ENCODE measurements at regions not wholly inside any gene's neighbourhood (a gene's known extent, or its start where the extent isn't known, plus 50 kb on each side); places are given as distances from the start of the nearest gene placed in this dataset.

DNA sequence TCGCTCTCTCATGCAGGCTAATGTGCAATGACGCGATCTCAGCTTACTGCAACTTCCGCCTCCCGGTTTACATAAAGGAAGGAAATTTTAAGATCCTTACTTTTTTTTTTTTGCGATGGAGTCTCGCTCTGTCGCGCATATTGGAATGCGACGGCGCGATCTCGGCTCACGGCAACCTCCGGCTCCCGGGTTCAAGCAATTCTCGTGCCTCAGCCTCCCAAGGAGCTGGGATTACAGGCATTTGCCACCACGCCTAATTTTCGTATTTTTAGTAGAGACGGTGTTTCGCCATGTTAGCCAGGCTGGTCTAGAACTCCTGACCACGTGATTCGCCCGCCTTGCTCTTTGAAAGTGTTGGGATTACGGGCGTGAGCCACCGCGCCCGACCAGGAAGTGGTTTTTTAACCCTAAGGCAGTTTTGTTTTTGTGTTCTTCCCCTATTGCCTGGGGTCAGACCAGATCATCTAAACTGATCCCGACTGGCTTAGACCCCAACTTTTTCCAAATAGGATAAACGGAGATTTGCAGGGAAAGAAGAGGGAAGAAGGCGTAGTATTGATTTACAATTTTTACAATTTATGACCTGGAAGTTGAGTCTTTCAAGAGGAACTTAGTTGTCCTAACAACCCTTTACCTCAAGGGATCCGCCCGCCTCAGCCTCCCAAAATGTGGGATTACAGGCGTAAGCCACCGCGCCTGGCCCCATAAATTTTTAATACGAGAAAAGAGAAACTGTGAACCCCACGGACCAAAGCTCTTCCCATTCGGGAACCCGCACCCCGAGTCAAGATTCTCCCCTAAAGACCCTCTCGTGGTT lies 142.0 kb downstream of the ZNF737 start:
- TF ChIP-seq RAD21 (IDR thresholded peaks at IDR 0.05; ENCODE audit: low read length) = no peak
- no peak for TF ChIP-seq SIN3A (IDR thresholded peaks at IDR 0.05; ENCODE audit: borderline replicate concordance, low read depth, low read length)
- TF ChIP-seq JUND (IDR thresholded peaks at IDR 0.05) = no peak
- TF ChIP-seq CTCF (IDR thresholded peaks at IDR 0.05) = no peak
- TF ChIP-seq RCOR1 (IDR thresholded peaks at IDR 0.05; ENCODE audit: low read length) = no peak
- TF ChIP-seq EP300 (IDR thresholded peaks at IDR 0.05; ENCODE audit: borderline replicate concordance in 1 of 2, low read depth in 1 of 2, low read length in 1 of 2) = no peak
- TF ChIP-seq, protein P1, sequence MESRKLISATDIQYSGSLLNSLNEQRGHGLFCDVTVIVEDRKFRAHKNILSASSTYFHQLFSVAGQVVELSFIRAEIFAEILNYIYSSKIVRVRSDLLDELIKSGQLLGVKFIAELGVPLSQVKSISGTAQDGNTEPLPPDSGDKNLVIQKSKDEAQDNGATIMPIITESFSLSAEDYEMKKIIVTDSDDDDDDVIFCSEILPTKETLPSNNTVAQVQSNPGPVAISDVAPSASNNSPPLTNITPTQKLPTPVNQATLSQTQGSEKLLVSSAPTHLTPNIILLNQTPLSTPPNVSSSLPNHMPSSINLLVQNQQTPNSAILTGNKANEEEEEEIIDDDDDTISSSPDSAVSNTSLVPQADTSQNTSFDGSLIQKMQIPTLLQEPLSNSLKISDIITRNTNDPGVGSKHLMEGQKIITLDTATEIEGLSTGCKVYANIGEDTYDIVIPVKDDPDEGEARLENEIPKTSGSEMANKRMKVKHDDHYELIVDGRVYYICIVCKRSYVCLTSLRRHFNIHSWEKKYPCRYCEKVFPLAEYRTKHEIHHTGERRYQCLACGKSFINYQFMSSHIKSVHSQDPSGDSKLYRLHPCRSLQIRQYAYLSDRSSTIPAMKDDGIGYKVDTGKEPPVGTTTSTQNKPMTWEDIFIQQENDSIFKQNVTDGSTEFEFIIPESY (IDR thresholded peaks at IDR 0.05; ENCODE audit: borderline replicate concordance, low read depth) = no peak
- no peak for TF ChIP-seq POLR2AphosphoS5 (IDR thresholded peaks at IDR 0.05; ENCODE audit: low read depth, low read length)
- no peak for TF ChIP-seq REST (IDR thresholded peaks at IDR 0.05; ENCODE audit: low read depth, low read length)
- TF ChIP-seq YY1 (IDR thresholded peaks at IDR 0.05; ENCODE audit: low read depth) = no peak
- TF ChIP-seq, protein P2, sequence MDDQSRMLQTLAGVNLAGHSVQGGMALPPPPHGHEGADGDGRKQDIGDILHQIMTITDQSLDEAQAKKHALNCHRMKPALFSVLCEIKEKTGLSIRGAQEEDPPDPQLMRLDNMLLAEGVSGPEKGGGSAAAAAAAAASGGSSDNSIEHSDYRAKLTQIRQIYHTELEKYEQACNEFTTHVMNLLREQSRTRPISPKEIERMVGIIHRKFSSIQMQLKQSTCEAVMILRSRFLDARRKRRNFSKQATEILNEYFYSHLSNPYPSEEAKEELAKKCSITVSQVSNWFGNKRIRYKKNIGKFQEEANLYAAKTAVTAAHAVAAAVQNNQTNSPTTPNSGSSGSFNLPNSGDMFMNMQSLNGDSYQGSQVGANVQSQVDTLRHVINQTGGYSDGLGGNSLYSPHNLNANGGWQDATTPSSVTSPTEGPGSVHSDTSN (IDR thresholded peaks at IDR 0.05) = no peak

Data from SK-N-SH (cell line).